GM12873 (cell line): ENCODE measurements at regions not wholly inside any gene's neighbourhood (a gene's known extent, or its start where the extent isn't known, plus 50 kb on each side); places are given as distances from the start of the nearest gene placed in this dataset.

ENCODE experiments used
- CTCF ChIP-seq: IDR thresholded peaks from 2 replicates; pipeline ENCODE4 v1.5.1; 2012; ENCODE audit warnings: low read depth, mild to moderate bottlenecking, moderate library complexity, low read length, control low read depth; ENCODE audit not compliant: insufficient read depth; ENCODE audit errors: missing control alignments

- TF ChIP-seq CTCF = no peak
Measured at GRCh38 chr18:68355637-68356036, 359.3 kb downstream of the TMX3 start.

- no peak for TF ChIP-seq CTCF
Measured at GRCh38 chr18:68354176-68354575, 360.7 kb downstream of the TMX3 start.

- no peak for TF ChIP-seq CTCF
Measured at GRCh38 chr18:68342039-68342659, 372.8 kb downstream of the TMX3 start.

DNA sequence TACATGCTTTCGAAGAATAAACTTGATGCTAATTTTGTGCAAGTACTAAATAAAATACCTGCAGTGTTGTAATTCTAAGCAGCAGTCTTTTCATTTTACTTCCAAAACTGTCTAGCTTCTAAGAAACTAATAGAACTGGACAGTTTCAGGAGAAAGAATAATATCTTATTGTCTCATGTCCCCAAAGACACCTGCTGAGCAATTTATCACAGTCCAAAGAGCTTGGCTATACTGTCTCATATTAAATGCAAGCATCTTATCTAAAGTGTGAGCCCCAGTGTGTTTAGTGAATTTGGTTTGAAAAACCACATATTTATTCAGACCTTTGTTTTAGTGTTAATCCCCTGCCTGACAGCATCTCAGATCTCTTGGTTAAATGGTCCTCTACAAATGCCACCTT is 374.3 kb downstream of the TMX3 start:
- TF ChIP-seq CTCF = no peak

GRCh38 chr18:68330658-68331057 is 384.2 kb downstream of the TMX3 start:
- TF ChIP-seq CTCF = no peak

GRCh38 chr18:68323921-68324320 is 391.0 kb downstream of the TMX3 start:
- TF ChIP-seq CTCF = no peak

DNA sequence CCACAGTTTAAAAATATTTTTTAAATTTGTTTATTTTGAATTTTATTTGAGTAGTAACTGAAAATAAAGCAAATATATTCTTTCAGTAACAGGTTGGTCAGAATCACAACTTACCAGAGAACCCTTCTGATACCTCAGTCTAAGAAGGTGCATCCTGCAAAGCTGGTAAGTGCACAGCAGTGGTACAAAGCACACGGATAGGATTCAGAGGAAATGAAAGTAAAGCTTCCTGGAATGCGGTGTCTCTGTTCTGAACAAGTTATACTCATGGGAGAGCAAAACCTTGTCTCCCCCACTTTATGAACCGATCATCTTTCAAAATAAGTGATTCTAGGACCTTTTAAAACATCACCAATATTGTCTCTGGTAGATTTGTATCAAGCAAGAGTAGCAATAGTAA is 398.3 kb downstream of the TMX3 start:
- TF ChIP-seq CTCF = no peak

- TF ChIP-seq CTCF = no peak
Measured at GRCh38 chr18:68314403-68314802, 400.5 kb downstream of the TMX3 start.
